AG04450 (cell line): ENCODE measurements at regions not wholly inside any gene's neighbourhood (a gene's known extent, or its start where the extent isn't known, plus 50 kb on each side); places are given as distances from the start of the nearest gene placed in this dataset.

Experiments used
- CTCF ChIA-PET: fragments of 300-600, 350-600 bp; formaldehyde crosslinking; extraction: SDS; loops from one replicate; lab custom pipeline; 2022; ENCODE audit warnings: antibody characterized with exemption, inconsistent platforms; lab: Charles Lee
- POLR2A ChIA-PET: fragments of 350-600 bp; formaldehyde crosslinking; extraction: SDS; loops from one replicate; lab custom pipeline; 2021; ENCODE audit warnings: antibody characterized with exemption, inconsistent platforms; lab: Yijun Ruan, JAX
- DNase-seq: peaks from one replicate; pipeline ENCODE4 v3.0.0-alpha.2; 2011; ENCODE audit warnings: low read depth, low spot score
- H3K27ac ChIP-seq: one replicate; pipeline ENCODE4 v1.5.1; 2012; ENCODE audit warnings: low read depth, low read length, control low read depth
- H3K27me3 ChIP-seq: one replicate; pipeline ENCODE4 v1.6.0; 2012; ENCODE audit warnings: low read length; ENCODE audit not compliant: control insufficient read depth, insufficient read depth
- H3K4me3 ChIP-seq: 2 replicates; pipeline ENCODE4 v1.5.1; 2011; ENCODE audit warnings: mild to moderate bottlenecking, low read depth, low read length, control low read depth
- H3K9me3 ChIP-seq: 2 replicates; pipeline ENCODE4 v1.5.1; 2012; ENCODE audit warnings: low read length; ENCODE audit not compliant: control insufficient read depth, insufficient read depth
- CTCF ChIP-seq: IDR thresholded peaks from 2 replicates; pipeline ENCODE4 v1.5.1; 2011; ENCODE audit warnings: low read depth, low read length, control low read depth, inconsistent platforms

- TF ChIP-seq CTCF = no peak
- no peak overlapping the region for H3K27ac ChIP-seq
- POLR2A ChIA-PET = no interaction called here
- no peak overlapping the region for H3K4me3 ChIP-seq
- CTCF ChIA-PET = no interaction called here
- H3K27me3 ChIP-seq = no peaks in the 10 kb centered on the region
- H3K9me3 ChIP-seq = peaks cover 100% of the 10 kb centered on the region
- DNase-seq = no peak
Measured at GRCh38 chr12:34345801-34346200, 323.5 kb downstream of the ALG10 start.

- Histone ChIP-seq H3K9me3 (peaks cover 100% of the 10 kb centered on the region), H3K27ac (no peak overlapping the region), H3K27me3 (no peaks in the 10 kb centered on the region), H3K4me3 (no peak overlapping the region)
- no peak for TF ChIP-seq CTCF
- POLR2A ChIA-PET = no interaction called here
- CTCF ChIA-PET = no interaction called here
- DNase-seq = no peak
Measured at GRCh38 chr12:34346372-34347034, 324.2 kb downstream of the ALG10 start.

GRCh38 chr12:34347367-34347766, 325.1 kb downstream of the ALG10 start:
- no peak overlapping the region for H3K4me3 ChIP-seq
- no peak for TF ChIP-seq CTCF
- no peaks in the 10 kb centered on the region for H3K27me3 ChIP-seq
- no peak overlapping the region for H3K27ac ChIP-seq
- H3K9me3 ChIP-seq = peaks cover 100% of the 10 kb centered on the region
- no peak for DNase-seq
- POLR2A ChIA-PET = no interaction called here
- CTCF ChIA-PET = no interaction called here

- TF ChIP-seq CTCF = no peak
- no peaks in the 10 kb centered on the region for H3K27me3 ChIP-seq
- ChIA-PET CTCF (no interaction called here), POLR2A (no interaction called here)
- peaks cover 100% of the 10 kb centered on the region for H3K9me3 ChIP-seq
- no peak for DNase-seq
- no peak overlapping the region for H3K4me3 ChIP-seq
- no peak overlapping the region for H3K27ac ChIP-seq
Measured at GRCh38 chr12:34348064-34348463, 325.8 kb downstream of the ALG10 start.

- no peak for TF ChIP-seq CTCF
- Histone ChIP-seq H3K27me3 (no peaks in the 10 kb centered on the region), H3K27ac (no peak overlapping the region), H3K9me3 (peaks cover 100% of the 10 kb centered on the region), H3K4me3 (no peak overlapping the region)
- CTCF ChIA-PET = no interaction called here
- POLR2A ChIA-PET = no interaction called here
- no peak for DNase-seq
Measured at GRCh38 chr12:34348836-34349672, 326.8 kb downstream of the ALG10 start.
